DND-41 (cell line): ENCODE measurements at regions not wholly inside any gene's neighbourhood (a gene's known extent, or its start where the extent isn't known, plus 50 kb on each side); places are given as distances from the start of the nearest gene placed in this dataset.
"Not testable (repeated sequence)": the region's sequence is repeated elsewhere in the genome, so short reads cannot be mapped to it uniquely, and the experiment has no call there.

Experiments used
- CTCF ChIP-seq: IDR thresholded peaks from 2 replicates; pipeline ENCODE4 v1.5.1; 2012; ENCODE audit warnings: borderline replicate concordance, low read length, moderate library complexity, mild to moderate bottlenecking; ENCODE audit not compliant: poor library complexity, severe bottlenecking; ENCODE audit errors: extremely low read depth
- EZH2 ChIP-seq: IDR thresholded peaks from 3 replicates; pipeline ENCODE4 v1.6.1; 2012; ENCODE audit warnings: borderline replicate concordance, low read depth, mild to moderate bottlenecking, moderate library complexity, low read length, inconsistent platforms; ENCODE audit not compliant: severe bottlenecking

- TF ChIP-seq EZH2, CTCF: not testable (repeated sequence)
These were observed 56.1 kb upstream of the CCNY start for GRCh38 chr10:35280246-35280645.
